Endothelial cell of umbilical vein (primary cell): ENCODE measurements at regions not wholly inside any gene's neighbourhood (a gene's known extent, or its start where the extent isn't known, plus 50 kb on each side); places are given as distances from the start of the nearest gene placed in this dataset.

Source experiments
- BruUV-seq: library from RNA; stranded (reverse); fragments of 400-500 nt; replicated peaks from 2 replicates; lab custom pipeline; 2021; lab: Mats Ljungman, UMichigan
- CTCF ChIA-PET: fragments of 300-600, 350-600 bp; sonication (Branson Sonifier 250); formaldehyde crosslinking; loops from one replicate; lab custom pipeline; 2021; ENCODE audit warnings: antibody characterized with exemption, inconsistent platforms; lab: Charles Lee
- POLR2A ChIA-PET: fragments of 300-600, 350-600 bp; sonication (Branson Sonifier 250); formaldehyde crosslinking; loops from one replicate; lab custom pipeline; 2021; ENCODE audit warnings: antibody characterized with exemption, inconsistent platforms; lab: Charles Lee
- DNase-seq: peaks from one replicate; pipeline ENCODE4 v3.0.0-alpha.2; 2011; ENCODE audit warnings: low read depth, low spot score
- FAIRE-seq: peaks from 2 replicates; lab custom pipeline; 2011; peaks lifted over from hg19 to GRCh38; lab: Jason Lieb, UNC
- H2AFZ ChIP-seq: 2 replicates; pipeline ENCODE4 v1.6.0; 2012; ENCODE audit warnings: low read depth, low read length, control low read depth, inconsistent platforms
- H3K27ac ChIP-seq: 2 replicates; pipeline ENCODE4 v1.5.1; 2011; ENCODE audit warnings: low read depth, mild to moderate bottlenecking, control low read depth, low read length, moderate library complexity; ENCODE audit not compliant: insufficient read depth
- H3K27me3 ChIP-seq, 2 experiments: 2 replicates each; pipeline versions ENCODE4 v1.6.0 to v1.6.1; 2011; ENCODE audit warnings: low read length in 2 of 2, mixed read lengths in 1 of 2; ENCODE audit not compliant: control insufficient read depth in 2 of 2, insufficient read depth in 2 of 2
- H3K36me3 ChIP-seq, 2 experiments: 2 replicates in 1 of 2; 3 replicates in 1 of 2; pipeline ENCODE4 v1.5.1; 2011; ENCODE audit warnings: low read length in 2 of 2, mild to moderate bottlenecking in 1 of 2, moderate library complexity in 1 of 2; ENCODE audit not compliant: control insufficient read depth in 2 of 2, insufficient read depth in 2 of 2; ENCODE audit errors: extremely low read depth in 1 of 2
- H3K4me1 ChIP-seq: 3 replicates; pipeline ENCODE4 v1.5.1; 2011; ENCODE audit warnings: mild to moderate bottlenecking, low read length; ENCODE audit not compliant: control insufficient read depth, insufficient read depth; ENCODE audit errors: extremely low read depth
- H3K4me2 ChIP-seq: 2 replicates; pipeline ENCODE4 v1.6.1; 2011; ENCODE audit warnings: low read length, control low read depth, mixed read lengths; ENCODE audit not compliant: insufficient read depth
- H3K4me3 ChIP-seq, 3 experiments: fragments of 200-600 bp in 1 of 3; sonication (generic), shearing (Covaris generic) in 1 of 3; replicated peaks in 1 of 3; 2 replicates each; pipeline ENCODE4 v1.5.1; 2011 to 2016; ENCODE audit warnings: control low read depth in 3 of 3, low read length in 3 of 3, mild to moderate bottlenecking in 2 of 3, inconsistent platforms in 1 of 3, low read depth in 1 of 3, moderate library complexity in 1 of 3; ENCODE audit not compliant: insufficient read depth in 1 of 3
- H3K79me2 ChIP-seq: 2 replicates; pipeline ENCODE4 v1.6.0; 2012; ENCODE audit warnings: low read length, inconsistent platforms; ENCODE audit not compliant: control insufficient read depth, insufficient read depth
- H3K9ac ChIP-seq: replicated peaks from 2 replicates; pipeline ENCODE3; 2011; ENCODE audit warnings: low read length, control low read depth; ENCODE audit not compliant: insufficient read depth; ENCODE audit errors: extremely low read depth
- H3K9me1 ChIP-seq: replicated peaks from 3 replicates; pipeline ENCODE4 v1.6.0; 2011; ENCODE audit warnings: mild to moderate bottlenecking, low read length; ENCODE audit not compliant: control insufficient read depth, insufficient read depth; ENCODE audit errors: extremely low read depth
- H3K9me3 ChIP-seq: replicated peaks from 2 replicates; pipeline ENCODE4 v1.5.1; 2012; ENCODE audit warnings: low read length, inconsistent platforms; ENCODE audit not compliant: control insufficient read depth, insufficient read depth
- H4K20me1 ChIP-seq: replicated peaks from 2 replicates; pipeline ENCODE3; 2011; ENCODE audit warnings: mild to moderate bottlenecking, low read length; ENCODE audit not compliant: control insufficient read depth, insufficient read depth; ENCODE audit errors: extremely low read depth
- EZH2 ChIP-seq: IDR thresholded peaks from 2 replicates; pipeline ENCODE4 v1.6.1; 2012; ENCODE audit warnings: borderline replicate concordance, low read depth, mild to moderate bottlenecking, moderate library complexity, low read length, inconsistent platforms; ENCODE audit not compliant: severe bottlenecking
- FOS ChIP-seq: IDR thresholded peaks from 2 replicates; pipeline ENCODE4 v1.6.1; 2011; ENCODE audit warnings: mild to moderate bottlenecking, low read length, moderate library complexity, borderline replicate concordance; ENCODE audit not compliant: insufficient read depth
- GATA2 ChIP-seq: IDR thresholded peaks from 2 replicates; pipeline ENCODE4 v1.7.0; 2011; ENCODE audit warnings: low read depth, mild to moderate bottlenecking, moderate library complexity, mixed read lengths, low read length; ENCODE audit not compliant: insufficient read length, insufficient read depth
- JUN ChIP-seq: IDR thresholded peaks from 2 replicates; pipeline ENCODE4 v1.6.1; 2011; ENCODE audit warnings: borderline replicate concordance, low read depth; ENCODE audit not compliant: insufficient read length, insufficient read depth
- MYC ChIP-seq: IDR thresholded peaks from one replicate; pipeline ENCODE4 v1.6.1; 2011; ENCODE audit warnings: mild to moderate bottlenecking, low read depth, low read length
- POLR2A ChIP-seq: IDR thresholded peaks from 2 replicates; pipeline ENCODE4 v1.6.1; 2012; ENCODE audit warnings: low read depth, mild to moderate bottlenecking, control low read depth, low read length
- POLR2AphosphoS5 ChIP-seq: IDR thresholded peaks from 2 replicates; pipeline ENCODE4 v1.6.1; 2012; ENCODE audit warnings: low read depth, mild to moderate bottlenecking, control low read depth, low read length, moderate library complexity; ENCODE audit not compliant: insufficient read depth
- dilution Hi-C: fragments of 300-500 bp; cut with MboI; formaldehyde crosslinking; loops from one replicate; pipeline ENCODE4 v1.15.0; 2019; ENCODE audit warnings: low sequenced_read_pairs; ENCODE audit not compliant: extremely low pct_ligation_motif_present
- intact Hi-C: fragments of 100-400 bp; cut with micrococcal nuclease; formaldehyde crosslinking; loops from one replicate; pipeline ENCODE4 v1.10.0; 2022
- TF ChIP-seq, protein P1 (sequence below): IDR thresholded peaks from 2 replicates; pipeline ENCODE4 v1.6.1; 2011; ENCODE audit not compliant: insufficient read depth, insufficient read length

DNA sequence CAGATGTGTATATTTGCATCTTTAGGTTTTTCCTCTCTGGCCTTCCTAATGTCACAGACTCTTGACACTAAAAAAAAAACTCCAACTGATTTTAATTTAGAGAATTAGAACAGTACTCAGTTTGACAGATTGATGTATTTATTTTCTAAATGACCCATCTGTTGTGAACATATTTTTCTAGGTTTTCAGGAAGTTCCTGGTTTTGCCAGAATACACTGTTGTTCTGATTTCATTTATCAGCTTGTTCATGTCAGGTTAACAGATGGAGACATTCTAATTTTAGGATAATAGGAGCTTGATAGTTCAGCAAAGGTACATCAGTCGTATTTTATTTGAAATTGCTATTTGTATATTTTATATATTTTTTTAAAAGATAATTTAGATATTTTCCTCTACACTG is 133.4 kb downstream of the TANC2 start:
- Histone ChIP-seq H2AFZ (no peak overlapping the region), H3K27ac (no peak overlapping the region), H3K4me3 (no peak overlapping the region), H3K9me1 (no peaks in the 10 kb centered on the region), H3K27me3 (no peaks in the 10 kb centered on the region), H3K4me2 (no peak overlapping the region), H4K20me1 (no peaks in the 10 kb centered on the region), H3K9me3 (no peaks in the 10 kb centered on the region), H3K4me1 (peaks cover 6% of the 10 kb centered on the region), H3K79me2 (no peaks in the 10 kb centered on the region), H3K9ac (no peak overlapping the region), H3K36me3 (no peaks in the 10 kb centered on the region)
- intact Hi-C loops: no loop called here
- ChIA-PET POLR2A (no interaction called here), CTCF (no interaction called here)
- DNase-seq (no peak), FAIRE-seq (no peak)
- dilution Hi-C loops: no loop called here
- TF ChIP-seq, protein P1, sequence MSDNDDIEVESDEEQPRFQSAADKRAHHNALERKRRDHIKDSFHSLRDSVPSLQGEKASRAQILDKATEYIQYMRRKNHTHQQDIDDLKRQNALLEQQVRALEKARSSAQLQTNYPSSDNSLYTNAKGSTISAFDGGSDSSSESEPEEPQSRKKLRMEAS: no peak
- TF ChIP-seq POLR2A (no peak), GATA2 (no peak), JUN (no peak), MYC (no peak), FOS (no peak), EZH2 (no peak)
- no TSS peak for BruUV-seq

DNA sequence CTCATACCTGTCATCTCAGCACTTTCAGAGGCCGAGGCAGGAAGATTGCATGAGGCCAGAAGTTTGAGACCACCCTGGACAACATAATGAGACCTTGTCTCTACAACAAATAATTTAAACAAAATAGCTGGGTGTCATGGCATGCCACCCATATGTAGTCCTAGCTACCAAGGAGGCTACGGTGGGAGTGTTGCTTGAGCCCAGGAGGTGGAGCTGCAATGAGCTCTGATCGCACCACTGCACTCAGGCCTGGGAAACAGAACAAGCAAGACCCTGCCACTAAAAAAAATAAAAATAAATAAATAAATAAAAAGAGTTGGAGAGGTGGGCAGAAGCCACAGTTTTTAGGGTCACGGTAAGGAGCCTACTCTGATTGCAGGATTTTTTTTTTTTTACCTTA is 136.0 kb downstream of the TANC2 start:
- POLR2A ChIA-PET: no interaction called here

More for the DNA sequence above, 136.0 kb downstream of the TANC2 start:
- Histone ChIP-seq H3K36me3 (no peaks in the 10 kb centered on the region), H3K9me1 (no peaks in the 10 kb centered on the region), H3K4me1 (peaks cover 6% of the 10 kb centered on the region), H3K79me2 (no peaks in the 10 kb centered on the region), H3K4me2 (no peak overlapping the region), H3K27ac (no peak overlapping the region), H3K9me3 (no peaks in the 10 kb centered on the region), H3K9ac (no peak overlapping the region), H4K20me1 (no peaks in the 10 kb centered on the region), H2AFZ (no peak overlapping the region), H3K4me3 (no peak overlapping the region), H3K27me3 (no peaks in the 10 kb centered on the region)
- TF ChIP-seq JUN: no peak
- no peak for TF ChIP-seq POLR2AphosphoS5
- TF ChIP-seq GATA2: no peak
- TF ChIP-seq, protein P1: no peak
- no peak for TF ChIP-seq EZH2
- no peak for TF ChIP-seq POLR2A
- TF ChIP-seq MYC: no peak
- DNase-seq: no peak
- FAIRE-seq: no peak
- no TSS peak for BruUV-seq
- dilution Hi-C loops: no loop called here
- intact Hi-C loops: no loop called here
- CTCF ChIA-PET: interaction anchor here (0.7 to 2.5 kb wide), 3 partner anchors 14 to 19 kb away, joined by 4 to 13 read pairs (median 4); no protein-coding TSS in a partner anchor
